MCF 10A (cell line): ENCODE measurements at regions not wholly inside any gene's neighbourhood (a gene's known extent, or its start where the extent isn't known, plus 50 kb on each side); places are given as distances from the start of the nearest gene placed in this dataset.
A peak's percentile ranks its signal among the peaks of the same experiment; 100 is the strongest.

Experiments used
- BruUV-seq: library from RNA; stranded (reverse); fragments of 400-500 nt; replicated peaks from 2 replicates; lab custom pipeline; 2021; lab: Mats Ljungman, UMichigan
- CTCF ChIA-PET: fragments of 300-600 bp; sonication (Branson Sonifier 250); formaldehyde crosslinking; extraction: SDS; loops from one replicate; lab custom pipeline; 2021; ENCODE audit warnings: antibody characterized with exemption, inconsistent platforms; lab: Yijun Ruan, JAX
- POLR2A ChIA-PET: fragments of 300-600, 350-650 bp; sonication (Branson Sonifier 250); formaldehyde crosslinking; extraction: SDS; loops from one replicate; lab custom pipeline; 2020; ENCODE audit warnings: antibody characterized with exemption, inconsistent platforms; lab: Yijun Ruan, JAX
- DNase-seq: peaks from one replicate; pipeline ENCODE4 v3.0.0-alpha.2; 2018; ENCODE audit not compliant: unreplicated experiment
- H3K27ac Mint-ChIP-seq: one replicate; pipeline ENCODE4 v1.8.0; 2022; ENCODE audit warnings: mild to moderate bottlenecking, low read depth, mixed read lengths; ENCODE audit not compliant: unreplicated experiment
- H3K27me3 Mint-ChIP-seq: one replicate; pipeline ENCODE4 v1.8.0; 2022; ENCODE audit warnings: mixed read lengths; ENCODE audit not compliant: insufficient read depth, unreplicated experiment
- H3K36me3 Mint-ChIP-seq: one replicate; pipeline ENCODE4 v1.8.0; 2022; ENCODE audit warnings: mild to moderate bottlenecking, moderate library complexity, mixed read lengths; ENCODE audit not compliant: insufficient read depth, unreplicated experiment
- H3K4me1 Mint-ChIP-seq: one replicate; pipeline ENCODE4 v1.8.0; 2022; ENCODE audit warnings: mixed read lengths; ENCODE audit not compliant: insufficient read depth, unreplicated experiment
- H3K4me3 Mint-ChIP-seq: one replicate; pipeline ENCODE4 v1.8.0; 2022; ENCODE audit warnings: mild to moderate bottlenecking, moderate library complexity, mixed read lengths; ENCODE audit not compliant: unreplicated experiment
- H3K9me3 Mint-ChIP-seq: one replicate; pipeline ENCODE4 v1.8.0; 2022; ENCODE audit warnings: mixed read lengths; ENCODE audit not compliant: unreplicated experiment
- intact Hi-C: fragments of 100-400 bp; cut with micrococcal nuclease; formaldehyde crosslinking; loops from 2 replicates; pipeline ENCODE4 v1.14.1; 2022
- TF ChIP-seq, protein P1 (sequence below): fragments of 200-600 bp; IDR thresholded peaks from one replicate; pipeline ENCODE4 v1.8.0; 2022; ENCODE audit warnings: antibody characterized with exemption, mild to moderate bottlenecking; ENCODE audit not compliant: unreplicated experiment

GRCh38 chr3:139737682-139738361 is 60.0 kb upstream of the NMNAT3 start:
- POLR2A ChIA-PET = no interaction called here
- no TSS peak for BruUV-seq
- TF ChIP-seq, protein P1, sequence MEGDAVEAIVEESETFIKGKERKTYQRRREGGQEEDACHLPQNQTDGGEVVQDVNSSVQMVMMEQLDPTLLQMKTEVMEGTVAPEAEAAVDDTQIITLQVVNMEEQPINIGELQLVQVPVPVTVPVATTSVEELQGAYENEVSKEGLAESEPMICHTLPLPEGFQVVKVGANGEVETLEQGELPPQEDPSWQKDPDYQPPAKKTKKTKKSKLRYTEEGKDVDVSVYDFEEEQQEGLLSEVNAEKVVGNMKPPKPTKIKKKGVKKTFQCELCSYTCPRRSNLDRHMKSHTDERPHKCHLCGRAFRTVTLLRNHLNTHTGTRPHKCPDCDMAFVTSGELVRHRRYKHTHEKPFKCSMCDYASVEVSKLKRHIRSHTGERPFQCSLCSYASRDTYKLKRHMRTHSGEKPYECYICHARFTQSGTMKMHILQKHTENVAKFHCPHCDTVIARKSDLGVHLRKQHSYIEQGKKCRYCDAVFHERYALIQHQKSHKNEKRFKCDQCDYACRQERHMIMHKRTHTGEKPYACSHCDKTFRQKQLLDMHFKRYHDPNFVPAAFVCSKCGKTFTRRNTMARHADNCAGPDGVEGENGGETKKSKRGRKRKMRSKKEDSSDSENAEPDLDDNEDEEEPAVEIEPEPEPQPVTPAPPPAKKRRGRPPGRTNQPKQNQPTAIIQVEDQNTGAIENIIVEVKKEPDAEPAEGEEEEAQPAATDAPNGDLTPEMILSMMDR = no peak
- no peak for DNase-seq
- intact Hi-C loops = no loop called here
- Mint-ChIP-seq H3K36me3 (no peaks in the 10 kb centered on the region), H3K27ac (no peak overlapping the region), H3K27me3 (peaks cover 8% of the 10 kb centered on the region), H3K4me1 (no peaks in the 10 kb centered on the region), H3K9me3 (peaks cover 7% of the 10 kb centered on the region), H3K4me3 (no peak overlapping the region)
- CTCF ChIA-PET = interaction anchor here (0.7 to 1.4 kb wide), 3 partner anchors 19 to 102 kb away, joined by 3 to 4 read pairs (median 3); no protein-coding TSS in a partner anchor

DNA sequence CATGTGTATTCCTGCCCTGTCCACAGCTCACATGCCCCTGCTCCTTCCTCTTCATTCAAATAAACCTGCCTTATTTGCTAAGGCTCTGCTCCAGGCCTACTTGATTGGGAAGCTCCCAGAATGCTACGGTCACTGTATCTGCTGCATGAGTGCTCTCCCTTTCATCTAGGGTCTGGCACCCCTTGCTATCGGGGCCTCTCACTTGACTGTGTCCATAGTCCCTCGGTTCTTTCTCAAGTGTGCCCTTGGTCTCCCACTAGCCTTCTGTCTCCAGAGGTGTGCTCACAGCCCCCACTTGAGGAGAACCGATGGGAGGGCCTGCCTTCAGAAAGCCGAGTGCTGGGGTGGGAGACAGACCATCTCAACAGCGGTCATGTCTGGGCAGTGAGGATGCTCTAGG is 57.4 kb upstream of the NMNAT3 start:
- Mint-ChIP-seq H3K27ac (no peak overlapping the region), H3K9me3 (peaks cover 7% of the 10 kb centered on the region), H3K4me3 (no peak overlapping the region), H3K4me1 (no peaks in the 10 kb centered on the region), H3K27me3 (peaks cover 8% of the 10 kb centered on the region), H3K36me3 (no peaks in the 10 kb centered on the region)
- POLR2A ChIA-PET = no interaction called here
- intact Hi-C loops = no loop called here
- CTCF ChIA-PET = interaction anchor here (0.6 kb wide), 1 partner anchor 1029 kb away, joined by 3 read pairs; no protein-coding TSS in a partner anchor
- no peak for DNase-seq
- no TSS peak for BruUV-seq
- TF ChIP-seq, protein P1 = no peak

DNA sequence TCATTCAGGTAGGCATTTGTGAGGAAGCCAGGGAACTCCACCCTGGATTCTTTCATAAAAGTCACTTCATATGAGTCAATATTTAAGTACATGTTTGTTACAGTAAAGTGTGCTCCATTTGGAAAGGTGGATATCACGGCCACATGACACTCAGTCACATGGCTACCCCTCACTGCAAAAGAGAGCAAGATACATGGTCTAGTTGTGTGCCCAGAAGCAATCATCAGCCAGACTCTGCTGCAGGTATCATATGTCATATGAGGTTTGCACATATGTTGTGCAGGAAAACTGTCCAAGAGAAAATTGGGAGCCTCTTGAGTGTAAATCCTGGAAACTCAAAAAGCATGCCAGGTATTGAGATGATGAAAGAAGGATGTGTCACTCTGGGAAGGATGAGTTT is 55.0 kb upstream of the NMNAT3 start:
- CTCF ChIA-PET = no interaction called here
- Mint-ChIP-seq H3K27ac (no peak overlapping the region), H3K27me3 (peaks cover 8% of the 10 kb centered on the region)

DNA sequence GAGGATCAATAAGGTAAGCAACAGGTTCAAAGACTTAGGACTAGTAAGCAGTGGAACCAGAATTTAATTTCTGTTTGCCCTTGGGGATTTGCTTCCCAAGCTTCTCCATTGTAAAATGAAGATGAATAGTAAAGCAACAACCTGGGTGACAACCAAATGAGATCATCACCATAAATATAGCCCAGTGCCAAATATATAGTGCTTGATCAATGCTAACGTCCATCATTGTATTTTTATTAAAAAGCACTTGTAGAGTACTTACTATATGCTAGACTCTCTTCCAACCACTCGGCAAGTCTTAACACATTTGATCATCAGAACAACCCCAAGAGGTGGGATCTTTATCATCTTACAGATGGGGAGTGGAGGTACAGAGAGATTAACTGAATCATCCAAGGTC is 51.5 kb upstream of the NMNAT3 start:
- BruUV-seq = no TSS peak
- POLR2A ChIA-PET = no interaction called here
- peaks cover 8% of the 10 kb centered on the region for H3K27me3 Mint-ChIP-seq
- DNase-seq = no peak
- intact Hi-C loops = no loop called here
- peaks cover 7% of the 10 kb centered on the region for H3K9me3 Mint-ChIP-seq
- no peak overlapping the region for H3K4me3 Mint-ChIP-seq
- no peak overlapping the region for H3K27ac Mint-ChIP-seq
- H3K36me3 Mint-ChIP-seq = no peaks in the 10 kb centered on the region
- TF ChIP-seq, protein P1 = no peak
- CTCF ChIA-PET = interaction anchor here (0.6 kb wide), 1 partner anchor 266 kb away, joined by 3 read pairs; no protein-coding TSS in a partner anchor
- no peaks in the 10 kb centered on the region for H3K4me1 Mint-ChIP-seq

More for the DNA sequence above, 55.0 kb upstream of the NMNAT3 start:
- intact Hi-C loops = no loop called here
- H3K9me3 Mint-ChIP-seq = peaks cover 7% of the 10 kb centered on the region
- peak; percentile 11 for DNase-seq
- no peaks in the 10 kb centered on the region for H3K4me1 Mint-ChIP-seq
- no TSS peak for BruUV-seq
- no peaks in the 10 kb centered on the region for H3K36me3 Mint-ChIP-seq
- POLR2A ChIA-PET = no interaction called here
- TF ChIP-seq, protein P1 = no peak
- no peak overlapping the region for H3K4me3 Mint-ChIP-seq
